GM18858 (cell line): ENCODE measurements at regions not wholly inside any gene's neighbourhood (a gene's known extent, or its start where the extent isn't known, plus 50 kb on each side); places are given as distances from the start of the nearest gene placed in this dataset.
"Not testable (repeated sequence)": the region's sequence is repeated elsewhere in the genome, so short reads cannot be mapped to it uniquely, and the experiment has no call there.

Experiments used
- ATAC-seq: cut with Tn5 transposase; IDR thresholded peaks from one replicate; pipeline ENCODE4 v1.9.1; 2021; ENCODE audit not compliant: unreplicated experiment

GRCh38 chr7:150183602-150184001 is 139.6 kb upstream of the LRRC61 start:
- not testable (repeated sequence) for ATAC-seq

DNA sequence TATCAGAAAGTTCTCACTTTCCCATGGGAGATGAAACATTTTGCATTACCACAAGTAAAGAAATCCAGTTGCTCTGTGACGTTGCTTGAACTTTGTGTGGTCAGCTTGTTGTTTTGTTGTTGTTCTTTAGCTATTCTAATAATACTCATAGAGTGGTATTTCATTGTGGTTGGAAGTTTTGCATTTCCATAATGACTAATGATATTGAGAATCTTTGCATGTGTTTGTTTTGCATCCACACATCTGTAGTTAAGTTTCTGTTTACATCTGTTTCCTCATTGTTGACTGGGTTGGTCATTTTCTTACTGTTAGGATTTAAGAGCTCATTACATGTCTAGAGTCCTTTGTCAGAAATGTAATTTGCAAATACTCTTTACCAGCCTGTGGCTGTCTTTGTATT is 133.2 kb upstream of the LRRC61 start:
- peak; percentile 94 for ATAC-seq

DNA sequence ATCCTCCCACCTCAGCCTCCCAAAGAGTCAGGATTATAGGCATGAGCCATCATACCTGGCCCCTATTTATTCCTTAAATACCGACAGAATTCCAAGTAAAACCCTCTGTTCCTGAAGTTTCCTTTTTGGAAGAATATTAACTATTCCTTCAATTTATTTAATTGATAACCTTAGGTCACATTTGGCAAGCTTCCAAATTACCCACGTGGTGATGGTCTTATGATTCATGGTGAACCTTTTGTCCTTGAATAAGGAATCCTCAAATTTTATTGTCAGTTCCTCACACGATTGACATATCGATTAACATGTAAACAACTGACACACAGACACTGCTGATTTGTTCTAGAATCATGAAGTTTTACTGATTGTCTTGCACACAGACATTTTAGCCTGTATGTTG is 130.6 kb upstream of the LRRC61 start:
- ATAC-seq, result not testable (repeated sequence)

GRCh38 chr7:150193866-150194265 is 129.3 kb upstream of the LRRC61 start:
- not testable (repeated sequence) for ATAC-seq
